ENCODE measurements at regions not wholly inside any gene's neighbourhood (a gene's known extent, or its start where the extent isn't known, plus 50 kb on each side); places are given as distances from the start of the nearest gene placed in this dataset.

DNA sequence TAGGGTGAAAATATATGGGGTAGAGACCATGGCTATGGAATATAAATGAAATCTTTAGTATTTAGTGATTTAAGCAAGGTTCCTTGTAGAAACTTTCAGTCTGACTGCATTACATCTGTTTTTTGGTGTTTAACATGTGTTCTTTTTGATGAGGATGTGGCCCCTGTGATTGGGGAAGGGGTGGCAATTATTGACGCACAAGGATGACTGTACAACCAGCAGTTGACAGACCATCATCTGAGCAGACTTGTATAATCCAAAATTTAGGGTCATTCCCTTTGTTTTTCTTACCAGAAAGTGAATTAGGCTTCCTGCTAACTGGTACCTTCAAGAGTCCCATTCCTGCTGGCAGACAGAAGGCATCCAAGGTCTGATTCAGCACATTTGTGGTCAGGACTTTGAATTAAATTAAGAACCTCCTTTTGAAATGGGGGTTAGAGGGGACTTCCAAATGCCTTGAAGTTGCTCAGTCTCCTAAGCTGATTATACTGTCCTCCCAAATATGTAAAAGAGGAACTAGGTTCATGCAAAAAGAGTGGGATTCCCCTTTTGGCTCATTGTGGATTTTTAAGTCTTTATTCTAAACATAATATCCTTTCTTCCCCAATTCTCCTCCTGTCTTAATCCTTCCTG is 112.4 kb upstream of the CXCL13 start:
- no peak overlapping the region for H3K27ac ChIP-seq
- TF ChIP-seq, protein P1, sequence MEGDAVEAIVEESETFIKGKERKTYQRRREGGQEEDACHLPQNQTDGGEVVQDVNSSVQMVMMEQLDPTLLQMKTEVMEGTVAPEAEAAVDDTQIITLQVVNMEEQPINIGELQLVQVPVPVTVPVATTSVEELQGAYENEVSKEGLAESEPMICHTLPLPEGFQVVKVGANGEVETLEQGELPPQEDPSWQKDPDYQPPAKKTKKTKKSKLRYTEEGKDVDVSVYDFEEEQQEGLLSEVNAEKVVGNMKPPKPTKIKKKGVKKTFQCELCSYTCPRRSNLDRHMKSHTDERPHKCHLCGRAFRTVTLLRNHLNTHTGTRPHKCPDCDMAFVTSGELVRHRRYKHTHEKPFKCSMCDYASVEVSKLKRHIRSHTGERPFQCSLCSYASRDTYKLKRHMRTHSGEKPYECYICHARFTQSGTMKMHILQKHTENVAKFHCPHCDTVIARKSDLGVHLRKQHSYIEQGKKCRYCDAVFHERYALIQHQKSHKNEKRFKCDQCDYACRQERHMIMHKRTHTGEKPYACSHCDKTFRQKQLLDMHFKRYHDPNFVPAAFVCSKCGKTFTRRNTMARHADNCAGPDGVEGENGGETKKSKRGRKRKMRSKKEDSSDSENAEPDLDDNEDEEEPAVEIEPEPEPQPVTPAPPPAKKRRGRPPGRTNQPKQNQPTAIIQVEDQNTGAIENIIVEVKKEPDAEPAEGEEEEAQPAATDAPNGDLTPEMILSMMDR (IDR thresholded peaks at IDR 0.05), result no peak

DNA sequence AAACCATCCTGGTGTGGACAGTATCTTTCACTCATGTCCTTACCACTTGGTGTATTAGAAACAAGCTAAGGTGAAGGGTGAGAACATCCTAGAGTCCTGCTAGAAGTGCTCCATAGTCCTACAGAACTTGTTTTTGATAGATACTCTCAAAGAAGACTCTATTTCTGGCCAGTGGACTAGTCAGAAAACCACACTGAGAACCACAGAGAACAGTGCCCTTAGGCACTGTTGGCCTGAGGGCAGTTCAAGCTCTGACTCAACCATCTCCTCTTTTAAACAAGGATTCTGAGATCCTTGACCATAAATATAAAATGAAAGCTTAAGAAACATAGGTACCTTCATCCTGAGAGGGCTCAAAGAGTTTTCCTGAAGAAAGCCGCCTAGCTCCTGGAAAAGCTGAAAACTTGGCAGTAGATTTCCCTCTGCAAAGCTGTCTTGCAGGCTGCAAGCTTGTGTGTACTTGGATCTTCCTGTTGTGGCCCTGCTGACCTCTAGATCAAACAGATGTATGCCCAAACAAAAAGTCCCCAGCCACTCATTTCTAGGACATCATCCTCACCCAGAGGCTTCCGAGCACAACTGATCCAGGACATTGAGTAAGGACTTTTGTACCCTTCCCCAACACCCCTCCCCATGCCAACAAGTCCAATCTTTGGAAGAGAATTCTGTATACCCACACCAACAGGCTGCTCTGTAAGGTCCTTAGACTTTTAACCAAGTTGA is 111.6 kb upstream of the CXCL13 start:
- TF ChIP-seq, protein P1 (IDR thresholded peaks at IDR 0.05), result no peak
- no peak for TF ChIP-seq ZFX (IDR thresholded peaks at IDR 0.05; ENCODE audit: borderline replicate concordance)
- H3K27ac ChIP-seq, result no peak overlapping the region

DNA sequence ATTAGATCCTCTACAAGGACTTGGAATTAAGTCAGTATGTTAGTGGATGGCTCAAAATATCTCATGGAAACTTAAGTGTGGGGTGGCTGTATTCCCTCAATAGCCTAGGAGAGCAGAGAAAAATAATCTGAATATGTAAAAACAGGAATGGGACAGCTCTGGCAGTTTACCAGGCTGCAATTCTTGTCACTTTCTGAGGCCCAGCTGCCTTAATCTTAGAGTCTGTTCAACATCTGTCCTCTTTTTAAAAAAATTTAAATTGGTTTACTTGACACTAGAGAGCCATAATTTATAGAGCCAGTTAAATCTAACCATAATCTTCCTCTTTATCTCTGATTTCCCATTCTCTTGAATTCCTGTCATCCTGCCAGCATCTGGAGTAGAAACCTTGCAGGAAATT is 109.2 kb upstream of the CXCL13 start:
- TF ChIP-seq, protein P1 (IDR thresholded peaks at IDR 0.05), result no peak
- no peak for TF ChIP-seq ZFX (IDR thresholded peaks at IDR 0.05; ENCODE audit: borderline replicate concordance)
- H3K27ac ChIP-seq, result no peak overlapping the region

DNA sequence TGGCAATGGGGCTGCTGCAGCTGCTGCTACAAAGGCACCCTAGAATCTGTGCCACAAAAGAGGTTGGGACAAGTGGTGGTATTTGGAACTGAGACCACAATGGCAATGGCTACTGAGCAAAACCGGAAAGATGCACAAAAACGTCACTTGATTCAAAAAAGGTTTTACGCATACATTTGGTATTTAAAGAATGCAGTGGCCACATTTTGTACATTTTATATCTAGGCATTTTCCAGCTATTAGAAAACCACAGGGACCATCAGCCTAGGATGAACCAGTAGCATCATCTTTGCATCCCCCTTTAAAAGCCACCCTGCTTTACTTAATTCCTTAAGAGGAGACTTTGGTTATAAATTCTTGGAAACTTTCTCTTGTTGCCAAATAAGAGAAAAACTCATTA is 104.8 kb upstream of the CXCL13 start:
- TF ChIP-seq, protein P1 (IDR thresholded peaks at IDR 0.05), result no peak
- no peak for TF ChIP-seq ZFX (IDR thresholded peaks at IDR 0.05; ENCODE audit: borderline replicate concordance)
- no peak overlapping the region for H3K27ac ChIP-seq

DNA sequence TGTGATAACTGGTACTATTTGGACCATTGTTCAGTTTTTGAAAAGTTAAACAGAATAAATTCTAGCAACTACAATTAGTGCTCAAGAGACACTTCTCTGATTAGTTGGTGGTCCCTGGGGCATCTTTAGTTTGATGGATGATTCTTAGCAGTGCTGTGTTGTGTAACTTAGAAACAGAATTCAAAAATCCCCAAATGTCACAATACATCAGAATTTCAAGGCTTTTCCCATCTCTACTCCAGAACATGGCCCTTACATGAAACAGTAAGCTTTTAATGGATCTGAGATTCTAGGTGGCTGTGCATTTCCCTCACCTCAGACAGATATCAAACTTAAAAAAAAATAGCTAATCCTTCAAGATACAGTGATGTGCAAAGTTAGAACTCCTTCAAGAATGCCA is 104.4 kb upstream of the CXCL13 start:
- no peak overlapping the region for H3K27ac ChIP-seq

DNA sequence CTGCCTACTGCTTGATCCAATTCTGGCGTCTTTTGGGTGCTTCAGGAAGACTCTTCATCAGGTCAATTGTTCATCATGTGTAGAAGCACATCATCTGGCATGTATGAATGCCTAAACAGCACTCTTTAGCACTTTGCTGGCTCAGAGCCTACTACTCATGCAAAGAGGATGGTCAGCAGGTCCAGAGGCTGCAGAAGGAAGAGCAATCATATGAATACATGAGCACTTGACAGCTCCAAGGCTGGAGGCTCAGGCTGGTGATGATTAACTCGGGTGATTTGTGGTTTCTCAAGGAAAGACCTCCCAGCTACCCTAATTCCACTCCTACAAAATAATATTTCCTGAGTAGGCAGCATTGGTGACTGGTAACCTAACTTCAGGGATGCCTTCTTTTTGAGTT is 103.8 kb upstream of the CXCL13 start:
- H3K27ac ChIP-seq, result no peak overlapping the region

More for the DNA sequence above, 104.4 kb upstream of the CXCL13 start:
- TF ChIP-seq ZFX (IDR thresholded peaks at IDR 0.05; ENCODE audit: borderline replicate concordance), result no peak
- TF ChIP-seq, protein P1 (IDR thresholded peaks at IDR 0.05), result no peak

DNA sequence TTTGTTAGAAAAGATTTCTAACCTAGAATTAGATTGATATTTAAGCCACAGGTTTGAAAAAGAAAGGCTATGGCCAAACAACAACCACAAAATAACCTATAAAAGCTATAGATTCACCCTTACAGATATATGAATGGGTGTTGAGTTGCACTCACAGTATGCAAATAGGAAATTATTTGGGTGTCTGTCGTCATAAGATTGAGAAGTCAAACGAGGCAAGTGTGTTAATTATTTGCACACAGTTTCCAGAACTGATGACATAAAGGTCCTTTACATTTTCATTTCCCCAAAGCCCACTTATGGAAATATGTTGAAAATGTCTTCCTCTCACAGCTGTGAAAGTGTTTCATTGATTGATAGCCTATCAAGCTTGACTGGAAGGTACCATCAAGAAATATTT is 101.2 kb upstream of the CXCL13 start:
- no peak overlapping the region for H3K27ac ChIP-seq
- no peak for TF ChIP-seq ZFX (IDR thresholded peaks at IDR 0.05; ENCODE audit: borderline replicate concordance)
- TF ChIP-seq, protein P1 (IDR thresholded peaks at IDR 0.05), result no peak

More for the DNA sequence above, 103.8 kb upstream of the CXCL13 start:
- TF ChIP-seq, protein P1 (IDR thresholded peaks at IDR 0.05), result no peak
- TF ChIP-seq ZFX (IDR thresholded peaks at IDR 0.05; ENCODE audit: borderline replicate concordance), result no peak

Data from 22Rv1 (cell line).